GM18517 (cell line): ENCODE measurements at regions not wholly inside any gene's neighbourhood (a gene's known extent, or its start where the extent isn't known, plus 50 kb on each side); places are given as distances from the start of the nearest gene placed in this dataset.
A peak's percentile ranks its signal among the peaks of the same experiment; 100 is the strongest.

ENCODE experiments used
- ATAC-seq: cut with Tn5 transposase; IDR thresholded peaks from one replicate; pipeline ENCODE4 v1.9.1; 2021; ENCODE audit warnings: mild to moderate bottlenecking, moderate library complexity; ENCODE audit not compliant: unreplicated experiment

DNA sequence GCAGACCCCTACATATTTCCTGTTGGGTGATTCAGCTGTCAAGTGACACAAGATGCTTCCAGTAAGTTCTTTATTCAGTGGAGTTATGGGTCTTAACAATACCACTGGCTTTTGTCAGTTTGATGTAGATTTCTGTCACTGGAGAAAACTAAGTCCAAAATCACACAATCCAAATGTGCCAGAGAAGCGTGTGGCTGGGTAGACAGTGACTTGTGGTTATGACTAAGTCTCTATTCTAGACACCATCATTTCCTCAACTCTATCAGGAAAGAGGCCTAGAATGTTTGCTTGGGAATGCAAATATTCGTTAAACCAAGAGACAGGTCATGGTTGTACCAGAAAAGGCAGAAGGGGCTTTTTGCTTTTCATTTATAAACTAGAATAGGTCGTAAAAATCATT is 54.4 kb upstream of the HS3ST1 start:
- no peak for ATAC-seq

DNA sequence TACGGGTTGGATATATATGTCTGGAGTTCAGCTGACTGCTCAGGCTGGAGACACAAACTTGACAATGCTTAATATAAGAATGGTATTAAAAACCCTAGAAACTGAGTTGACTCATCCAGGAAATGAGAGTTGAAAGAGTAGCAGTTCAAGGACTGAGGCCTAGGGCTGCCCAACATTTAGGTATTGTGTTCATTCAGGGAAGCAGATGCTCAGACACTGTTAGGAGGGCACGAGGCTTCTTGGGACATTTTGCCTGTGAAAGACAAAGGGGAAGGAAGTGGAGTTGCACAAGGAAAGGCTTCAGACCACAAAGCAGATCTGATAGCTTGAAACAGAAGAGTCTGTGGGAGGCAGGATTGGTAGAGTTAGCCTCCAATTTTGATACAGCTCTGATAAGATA is 52.0 kb upstream of the HS3ST1 start:
- peak; percentile 90 for ATAC-seq
